Gastrocnemius medialis (tissue), 4 donors: ENCODE measurements at regions not wholly inside any gene's neighbourhood (a gene's known extent, or its start where the extent isn't known, plus 50 kb on each side); places are given as distances from the start of the nearest gene placed in this dataset.

Source experiments
- ATAC-seq, 2 donors: fragments of 150-250 bp; one replicate each; pipeline ENCODE4 v1.9.1; 2016
- DNase-seq, 2 donors: peaks; one replicate each; pipeline ENCODE4 v3.0.0-alpha.2; 2019
- H3K27ac ChIP-seq, 4 donors: fragments of 200-600 bp; sonication (generic); 1 replicate in 1 of 4; 2 replicates in 3 of 4; pipeline ENCODE4 v1.5.1; 2016 to 2018; ENCODE audit warnings: mild to moderate bottlenecking in 2 of 4, moderate library complexity in 1 of 4
- H3K27me3 ChIP-seq, 3 donors: fragments of 200-600 bp; sonication (generic) in 2 of 3; 1 replicate in 1 of 3; 2 replicates in 2 of 3; pipeline versions ENCODE4 v1.5.1 to v1.6.0; 2016 to 2019; ENCODE audit warnings: mild to moderate bottlenecking in 1 of 3, moderate library complexity in 1 of 3
- H3K36me3 ChIP-seq, 2 donors: fragments of 200-600 bp; sonication (generic) in 1 of 2; one replicate each; pipeline ENCODE4 v1.5.1; 2017 to 2018
- H3K4me1 ChIP-seq, 2 donors: fragments of 200-600 bp; sonication (generic) in 1 of 2; one replicate each; pipeline ENCODE4 v1.5.1; 2016 to 2017; ENCODE audit warnings: mild to moderate bottlenecking in 2 of 2
- H3K4me3 ChIP-seq, 4 donors: fragments of 200-600 bp; sonication (generic) in 3 of 4; 1 replicate in 1 of 4; 2 replicates in 3 of 4; pipeline ENCODE4 v1.5.1; 2016 to 2019; ENCODE audit warnings: mild to moderate bottlenecking in 2 of 4
- H3K9me3 ChIP-seq, 3 donors: fragments of 200-600 bp; sonication (generic) in 2 of 3; 1 replicate in 1 of 3; 2 replicates in 2 of 3; pipeline ENCODE4 v1.5.1; 2016 to 2019
- POLR2A ChIP-seq, 2 donors: fragments of 450-650 bp; IDR thresholded peaks; one replicate each; pipeline ENCODE4 v1.6.1; 2017; ENCODE audit warnings: antibody characterized with exemption in 2 of 2, mild to moderate bottlenecking in 2 of 2, moderate library complexity in 2 of 2
- in situ Hi-C, 4 donors: fragments of 200-750 bp; cut with MboI; loops; one replicate each; pipeline versions ENCODE4 v1.15.0 to v1.8.0; 2017; ENCODE audit warnings: low sequenced_read_pairs in 4 of 4
- intact Hi-C: fragments of 100-400 bp; cut with DNase I; formaldehyde crosslinking; loops from one replicate; pipeline ENCODE4 v1.15.1; 2023; ENCODE audit warnings: low total_unique reads
- TF ChIP-seq, protein P1 (sequence below), 5 experiments: fragments of 450-650 bp in 3 of 5; fragments of 200-600 bp in 2 of 5; sonication (generic) in 2 of 5; IDR thresholded peaks in 4 of 5; conservative IDR thresholded peaks in 1 of 5; 1 replicate in 4 of 5; 2 replicates in 1 of 5; pipeline ENCODE4 v1.5.1; 2016 to 2019; ENCODE audit warnings: antibody characterized with exemption in 5 of 5, mild to moderate bottlenecking in 3 of 5, moderate library complexity in 3 of 5

DNA sequence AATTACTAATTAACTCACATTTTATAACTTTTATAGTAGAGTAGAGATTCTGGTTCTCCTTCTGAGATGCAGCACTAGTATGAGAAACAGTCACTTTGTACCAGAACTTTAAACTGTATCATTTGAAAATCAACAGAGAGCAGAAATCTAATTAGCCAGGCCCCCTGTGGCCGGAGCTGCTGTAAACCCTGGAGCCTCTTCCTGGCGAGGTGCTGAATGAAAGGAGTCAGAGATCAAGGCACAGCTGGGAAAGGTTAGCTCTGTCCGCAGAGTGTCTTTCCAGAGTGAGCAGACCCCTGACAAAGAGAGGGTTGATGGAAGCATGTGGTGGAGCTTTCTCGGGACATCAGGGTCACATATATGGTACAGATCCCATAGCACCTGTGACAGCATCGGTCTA is 703.8 kb downstream of the RFPL4B start:
- no peaks in the 10 kb centered on the region for H3K27me3 ChIP-seq
- DNase-seq = no peak
- no peak overlapping the region for H3K27ac ChIP-seq
- no peak overlapping the region for H3K4me3 ChIP-seq
- H3K36me3 ChIP-seq = no peaks in the 10 kb centered on the region
- TF ChIP-seq, protein P1, sequence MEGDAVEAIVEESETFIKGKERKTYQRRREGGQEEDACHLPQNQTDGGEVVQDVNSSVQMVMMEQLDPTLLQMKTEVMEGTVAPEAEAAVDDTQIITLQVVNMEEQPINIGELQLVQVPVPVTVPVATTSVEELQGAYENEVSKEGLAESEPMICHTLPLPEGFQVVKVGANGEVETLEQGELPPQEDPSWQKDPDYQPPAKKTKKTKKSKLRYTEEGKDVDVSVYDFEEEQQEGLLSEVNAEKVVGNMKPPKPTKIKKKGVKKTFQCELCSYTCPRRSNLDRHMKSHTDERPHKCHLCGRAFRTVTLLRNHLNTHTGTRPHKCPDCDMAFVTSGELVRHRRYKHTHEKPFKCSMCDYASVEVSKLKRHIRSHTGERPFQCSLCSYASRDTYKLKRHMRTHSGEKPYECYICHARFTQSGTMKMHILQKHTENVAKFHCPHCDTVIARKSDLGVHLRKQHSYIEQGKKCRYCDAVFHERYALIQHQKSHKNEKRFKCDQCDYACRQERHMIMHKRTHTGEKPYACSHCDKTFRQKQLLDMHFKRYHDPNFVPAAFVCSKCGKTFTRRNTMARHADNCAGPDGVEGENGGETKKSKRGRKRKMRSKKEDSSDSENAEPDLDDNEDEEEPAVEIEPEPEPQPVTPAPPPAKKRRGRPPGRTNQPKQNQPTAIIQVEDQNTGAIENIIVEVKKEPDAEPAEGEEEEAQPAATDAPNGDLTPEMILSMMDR (IDR thresholded peaks at IDR 0.05 in 4 of 5, conservative IDR thresholded peaks at IDR 0.05 in 1 of 5) = no peak
- no peak for TF ChIP-seq POLR2A (IDR thresholded peaks at IDR 0.05)
- intact Hi-C loops = no loop called here
- H3K4me1 ChIP-seq = peaks cover 0 to 3% of the 10 kb centered on the region in 2 donors
- ATAC-seq = no peak
- no peaks in the 10 kb centered on the region for H3K9me3 ChIP-seq
- in situ Hi-C loops = no loop called here

DNA sequence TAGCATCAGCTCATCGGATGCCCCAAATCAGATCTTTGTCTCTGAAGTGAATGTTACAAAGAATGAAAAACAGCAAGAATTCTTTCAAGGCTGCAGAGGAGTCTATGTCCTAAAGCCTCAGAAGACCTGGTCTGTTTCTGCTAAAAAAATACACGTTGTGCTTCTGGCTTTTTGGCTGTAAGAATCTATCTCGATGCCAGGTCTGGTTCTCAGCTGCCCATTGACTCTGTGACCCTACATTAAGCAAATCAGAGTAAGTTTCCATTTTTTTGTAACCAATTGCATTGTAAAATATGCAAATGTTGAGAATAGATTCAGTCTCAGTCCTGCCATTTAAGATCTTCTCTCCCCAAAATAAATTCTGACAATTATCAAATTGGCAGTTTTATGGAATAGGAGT is 705.4 kb downstream of the RFPL4B start:
- Histone ChIP-seq H3K9me3 (no peaks in the 10 kb centered on the region), H3K27ac (no peak overlapping the region), H3K4me3 (no peak overlapping the region), H3K36me3 (no peaks in the 10 kb centered on the region), H3K27me3 (no peaks in the 10 kb centered on the region), H3K4me1 (peaks cover 0 to 3% of the 10 kb centered on the region in 2 donors)
- in situ Hi-C loops (no loop called here), intact Hi-C loops (no loop called here)
- no peak for ATAC-seq
- TF ChIP-seq, protein P1 (IDR thresholded peaks at IDR 0.05 in 4 of 5, conservative IDR thresholded peaks at IDR 0.05 in 1 of 5) = no peak
- no peak for TF ChIP-seq POLR2A (IDR thresholded peaks at IDR 0.05)
- DNase-seq = no peak

DNA sequence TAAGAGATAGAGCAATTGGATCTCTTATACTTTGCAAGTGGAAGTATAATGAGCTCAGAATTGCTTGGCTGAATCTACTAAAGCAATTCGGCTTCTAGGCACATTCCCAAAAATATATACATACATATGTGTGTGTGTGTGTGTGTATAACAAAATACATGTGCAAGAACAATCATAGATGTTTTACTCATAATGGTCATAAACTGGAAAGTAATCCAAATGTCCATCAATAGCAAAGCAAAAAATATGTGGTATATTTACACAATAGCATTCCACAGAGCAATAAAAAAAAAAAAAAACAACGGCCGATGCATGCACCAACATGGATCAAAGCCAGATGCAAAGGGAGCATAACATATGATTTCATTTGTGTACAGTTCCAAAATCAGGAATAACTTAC is 707.9 kb downstream of the RFPL4B start:
- Histone ChIP-seq H3K36me3 (no peaks in the 10 kb centered on the region), H3K27me3 (no peaks in the 10 kb centered on the region), H3K27ac (no peak overlapping the region), H3K4me3 (no peak overlapping the region), H3K9me3 (no peaks in the 10 kb centered on the region), H3K4me1 (peaks cover 0 to 3% of the 10 kb centered on the region in 2 donors)
- intact Hi-C loops (no loop called here), in situ Hi-C loops (no loop called here)
- DNase-seq (no peak), ATAC-seq (no peak)
- TF ChIP-seq, protein P1 (IDR thresholded peaks at IDR 0.05 in 4 of 5, conservative IDR thresholded peaks at IDR 0.05 in 1 of 5) = no peak
- TF ChIP-seq POLR2A (IDR thresholded peaks at IDR 0.05) = no peak

DNA sequence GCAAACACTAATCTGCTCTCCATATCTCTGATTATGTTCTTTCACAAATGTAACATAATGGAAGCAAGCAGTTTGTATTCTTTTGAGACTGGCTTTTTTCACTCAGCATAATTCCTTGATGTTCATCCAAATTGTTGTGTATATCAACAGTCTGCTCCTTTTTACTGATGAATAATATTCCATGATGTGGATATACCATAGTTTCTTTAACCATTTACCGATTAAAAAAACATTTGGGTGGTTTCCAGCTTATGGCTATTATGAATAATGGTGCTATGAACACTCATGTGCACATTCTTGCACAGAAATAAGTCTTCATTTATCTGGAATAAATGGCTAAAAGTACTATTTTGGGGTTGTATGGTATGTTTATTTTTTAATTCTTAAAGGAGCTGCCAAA is 708.9 kb downstream of the RFPL4B start:
- no peak for DNase-seq
- no peak overlapping the region for H3K27ac ChIP-seq
- H3K4me3 ChIP-seq = no peak overlapping the region
- ATAC-seq = no peak
- no peaks in the 10 kb centered on the region for H3K36me3 ChIP-seq
- no peaks in the 10 kb centered on the region for H3K27me3 ChIP-seq
- in situ Hi-C loops = no loop called here
- no peaks in the 10 kb centered on the region for H3K9me3 ChIP-seq
- TF ChIP-seq, protein P1 (IDR thresholded peaks at IDR 0.05 in 4 of 5, conservative IDR thresholded peaks at IDR 0.05 in 1 of 5) = no peak
- TF ChIP-seq POLR2A (IDR thresholded peaks at IDR 0.05) = no peak
- H3K4me1 ChIP-seq = no peaks in the 10 kb centered on the region
- intact Hi-C loops = no loop called here

DNA sequence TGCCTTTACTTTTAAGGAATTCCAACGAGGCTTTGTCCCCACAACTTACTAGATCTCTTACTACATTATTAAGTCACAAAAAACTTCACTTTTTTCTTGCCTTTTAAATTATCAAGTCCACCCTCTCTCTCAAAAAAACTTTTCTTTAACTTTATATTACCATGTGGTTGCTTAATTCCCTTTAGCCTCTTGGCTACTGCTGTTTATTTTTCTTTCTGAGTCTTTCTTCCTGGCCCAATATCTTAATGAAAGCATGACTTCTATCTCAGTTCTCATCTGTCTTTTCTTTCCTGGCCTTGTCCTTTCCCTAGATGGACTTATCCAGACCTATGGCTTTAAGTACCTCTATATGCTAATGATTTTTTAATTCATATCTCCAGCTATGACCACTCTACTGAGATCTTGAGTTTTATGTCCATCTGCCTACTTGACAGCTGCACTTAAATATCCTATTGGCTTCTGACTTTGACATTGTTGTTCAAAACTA is 710.5 kb downstream of the RFPL4B start:
- intact Hi-C loops (no loop called here), in situ Hi-C loops (no loop called here)
- Histone ChIP-seq H3K9me3 (no peaks in the 10 kb centered on the region), H3K27me3 (no peaks in the 10 kb centered on the region), H3K4me3 (no peak overlapping the region), H3K36me3 (no peaks in the 10 kb centered on the region), H3K4me1 (no peaks in the 10 kb centered on the region), H3K27ac (no peak overlapping the region)
- no peak for ATAC-seq
- TF ChIP-seq, protein P1 (IDR thresholded peaks at IDR 0.05 in 4 of 5, conservative IDR thresholded peaks at IDR 0.05 in 1 of 5) = no peak
- no peak for DNase-seq
